ENCODE measurements at regions not wholly inside any gene's neighbourhood (a gene's known extent, or its start where the extent isn't known, plus 50 kb on each side); places are given as distances from the start of the nearest gene placed in this dataset.

DNA sequence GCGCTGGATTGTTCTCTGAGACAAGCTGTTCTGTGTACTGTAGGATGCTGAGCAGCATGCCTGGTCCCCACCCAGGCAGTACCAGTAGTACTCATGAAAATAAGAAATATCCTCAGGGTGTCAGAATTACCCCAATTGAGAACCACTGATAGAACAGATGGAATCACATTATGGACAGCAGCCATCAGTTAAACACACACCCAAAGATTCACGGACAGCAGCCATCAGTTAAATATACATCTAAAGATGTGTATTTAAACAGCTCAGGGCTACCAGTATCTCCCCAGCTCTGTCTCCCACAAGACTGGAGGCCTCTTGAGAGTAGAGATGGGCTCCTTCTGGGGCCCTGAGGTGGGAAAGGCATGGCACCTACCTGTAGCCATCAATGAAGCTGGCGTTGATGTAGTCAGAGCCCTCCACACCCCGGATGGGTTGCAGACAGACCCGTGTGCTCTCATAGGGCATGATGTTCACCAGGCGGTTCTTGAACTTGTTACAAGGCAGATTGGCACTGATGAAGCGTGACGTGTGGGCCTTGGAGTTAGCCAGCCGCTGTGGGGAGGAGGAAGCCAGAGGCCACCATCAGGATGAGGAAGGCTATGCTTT, 129.3 kb downstream of the PTPRS start:
- H3K9ac ChIP-seq (ENCODE audit: low read length), result no peak overlapping the region
- no peak overlapping the region for H3K4me3 ChIP-seq (ENCODE audit: low read depth in 1 of 2, low read length in 2 of 2)
- H3K27me3 ChIP-seq (ENCODE audit: control insufficient read depth in 1 of 2, insufficient read depth in 2 of 2, low read length in 2 of 2), result no peaks in the 10 kb centered on the region
- H3K27ac ChIP-seq (ENCODE audit: low read depth, low read length), result no peak overlapping the region
- H3K9me3 ChIP-seq (ENCODE audit: low read length), result no peaks in the 10 kb centered on the region
- no peaks in the 10 kb centered on the region for H3K4me1 ChIP-seq (ENCODE audit: insufficient read depth, low read length)
- H3K36me3 ChIP-seq (ENCODE audit: insufficient read depth, low read length), result peaks cover 66% of the 10 kb centered on the region

DNA sequence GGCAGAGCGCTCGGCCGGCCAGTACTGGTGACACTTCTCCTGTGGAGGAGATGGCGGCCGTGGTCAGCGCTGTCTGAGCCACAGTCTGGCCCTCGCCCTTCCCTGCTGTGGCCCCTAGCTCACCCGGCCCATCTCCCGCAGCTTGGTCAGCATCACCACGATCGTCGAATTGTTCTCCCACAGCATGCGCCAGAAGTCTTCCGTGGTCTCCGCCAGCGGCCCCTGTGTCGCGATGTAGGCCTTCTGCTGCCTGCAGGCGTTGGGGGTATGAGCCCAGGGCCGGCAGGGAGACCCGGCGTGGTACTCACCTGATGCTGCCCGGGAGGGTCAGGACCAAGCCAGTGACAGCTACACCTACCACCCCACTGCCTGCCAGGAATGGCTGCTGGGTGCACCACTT, 130.1 kb downstream of the PTPRS start:
- Histone ChIP-seq H3K27me3 (ENCODE audit: control insufficient read depth in 1 of 2, insufficient read depth in 2 of 2, low read length in 2 of 2) (no peaks in the 10 kb centered on the region), H3K4me3 (ENCODE audit: low read depth in 1 of 2, low read length in 2 of 2) (no peak overlapping the region), H3K4me1 (ENCODE audit: insufficient read depth, low read length) (no peaks in the 10 kb centered on the region), H3K9me3 (ENCODE audit: low read length) (no peaks in the 10 kb centered on the region), H3K27ac (ENCODE audit: low read depth, low read length) (no peak overlapping the region), H3K36me3 (ENCODE audit: insufficient read depth, low read length) (peaks cover 59% of the 10 kb centered on the region), H3K9ac (ENCODE audit: low read length) (no peak overlapping the region)

- no peak overlapping the region for H3K27ac ChIP-seq (ENCODE audit: low read depth, low read length)
- no peaks in the 10 kb centered on the region for H3K27me3 ChIP-seq (ENCODE audit: control insufficient read depth in 1 of 2, insufficient read depth in 2 of 2, low read length in 2 of 2)
- H3K4me3 ChIP-seq (ENCODE audit: low read depth in 1 of 2, low read length in 2 of 2), result no peak overlapping the region
- peaks cover 35% of the 10 kb centered on the region for H3K36me3 ChIP-seq (ENCODE audit: insufficient read depth, low read length)
- no peaks in the 10 kb centered on the region for H3K4me1 ChIP-seq (ENCODE audit: insufficient read depth, low read length)
- no peak overlapping the region for H3K9ac ChIP-seq (ENCODE audit: low read length)
- H3K9me3 ChIP-seq (ENCODE audit: low read length), result no peaks in the 10 kb centered on the region
Measured at GRCh38 chr19:5207806-5208205, 132.8 kb downstream of the PTPRS start.

GRCh38 chr19:5206751-5207075, 133.9 kb downstream of the PTPRS start:
- Histone ChIP-seq H3K27me3 (ENCODE audit: control insufficient read depth in 1 of 2, insufficient read depth in 2 of 2, low read length in 2 of 2) (no peaks in the 10 kb centered on the region), H3K27ac (ENCODE audit: low read depth, low read length) (no peak overlapping the region), H3K9ac (ENCODE audit: low read length) (no peak overlapping the region), H3K36me3 (ENCODE audit: insufficient read depth, low read length) (peaks cover 30% of the 10 kb centered on the region), H3K4me1 (ENCODE audit: insufficient read depth, low read length) (no peaks in the 10 kb centered on the region), H3K9me3 (ENCODE audit: low read length) (no peaks in the 10 kb centered on the region), H3K4me3 (ENCODE audit: low read depth in 1 of 2, low read length in 2 of 2) (no peak overlapping the region)

DNA sequence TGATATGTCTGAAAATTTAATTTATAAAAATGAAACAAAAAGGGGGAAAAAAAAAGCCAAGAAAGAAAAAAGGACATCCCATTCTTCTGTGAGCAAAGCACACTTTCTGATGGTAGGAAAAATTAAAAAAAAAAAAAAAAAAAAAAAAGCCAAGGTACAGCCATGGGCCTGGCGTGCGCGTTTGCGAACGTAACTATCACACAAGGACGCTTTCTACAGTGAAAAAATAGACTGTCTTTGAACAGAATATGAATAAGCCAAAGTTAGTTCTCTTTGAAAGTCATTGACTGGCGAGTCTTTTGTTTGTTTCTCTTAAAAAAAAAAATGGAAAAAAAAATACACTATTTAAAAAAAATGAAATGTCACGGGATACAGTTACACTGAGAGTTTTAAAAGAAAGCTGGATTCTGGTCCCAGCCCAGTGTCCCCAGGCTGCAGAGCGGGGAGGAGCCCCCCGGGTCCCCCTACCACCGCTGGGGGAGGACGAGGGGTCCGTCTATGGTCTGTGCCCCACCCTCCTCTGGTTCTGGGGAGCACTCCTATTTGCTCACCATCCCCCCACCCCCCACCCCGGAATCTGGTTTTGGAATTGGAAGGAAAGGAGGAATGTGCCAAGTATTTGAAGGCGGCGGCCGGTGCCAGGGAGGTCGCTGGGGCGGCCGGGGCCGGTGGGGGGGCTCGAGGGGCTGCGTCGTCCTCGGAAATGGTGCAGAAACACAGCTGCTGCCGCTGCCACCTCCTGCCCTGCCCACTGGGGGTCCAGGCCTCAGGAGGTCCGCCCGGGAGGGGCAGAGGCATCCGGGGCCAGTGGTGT, 134.5 kb downstream of the PTPRS start:
- Histone ChIP-seq H3K27me3 (ENCODE audit: control insufficient read depth in 1 of 2, insufficient read depth in 2 of 2, low read length in 2 of 2) (no peaks in the 10 kb centered on the region), H3K9ac (ENCODE audit: low read length) (no peak overlapping the region), H3K36me3 (ENCODE audit: insufficient read depth, low read length) (peaks cover 24% of the 10 kb centered on the region), H3K4me3 (ENCODE audit: low read depth in 1 of 2, low read length in 2 of 2) (no peak overlapping the region), H3K27ac (ENCODE audit: low read depth, low read length) (no peak overlapping the region), H3K9me3 (ENCODE audit: low read length) (no peaks in the 10 kb centered on the region), H3K4me1 (ENCODE audit: insufficient read depth, low read length) (no peaks in the 10 kb centered on the region)

GRCh38 chr19:5205381-5205780, 135.2 kb downstream of the PTPRS start:
- Histone ChIP-seq H3K9ac (ENCODE audit: low read length) (no peak overlapping the region), H3K4me1 (ENCODE audit: insufficient read depth, low read length) (no peaks in the 10 kb centered on the region), H3K4me3 (ENCODE audit: low read depth in 1 of 2, low read length in 2 of 2) (no peak overlapping the region), H3K27ac (ENCODE audit: low read depth, low read length) (no peak overlapping the region), H3K27me3 (ENCODE audit: control insufficient read depth in 1 of 2, insufficient read depth in 2 of 2, low read length in 2 of 2) (no peaks in the 10 kb centered on the region), H3K36me3 (ENCODE audit: insufficient read depth, low read length) (peaks cover 16% of the 10 kb centered on the region), H3K9me3 (ENCODE audit: low read length) (no peaks in the 10 kb centered on the region)

DNA sequence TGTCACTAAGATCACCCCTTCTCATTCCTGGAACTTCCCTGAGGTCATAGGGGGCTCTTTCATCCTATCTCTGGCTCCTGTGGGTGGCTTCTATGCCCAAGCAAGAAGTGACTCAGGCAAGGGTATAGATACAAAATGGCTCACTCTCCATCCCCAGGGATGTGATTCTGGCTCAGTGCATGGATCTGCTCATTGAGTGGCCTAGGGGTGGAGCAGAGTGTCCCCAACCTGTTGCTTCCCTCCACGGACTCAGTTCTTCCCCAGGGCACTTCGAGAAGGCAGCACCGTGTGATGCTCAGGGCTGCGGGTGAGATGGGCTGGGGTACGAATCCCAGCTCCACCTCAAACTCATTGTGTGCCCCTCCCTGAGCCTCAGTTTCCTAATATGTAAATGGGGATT, 136.4 kb downstream of the PTPRS start:
- Histone ChIP-seq H3K27me3 (ENCODE audit: control insufficient read depth in 1 of 2, insufficient read depth in 2 of 2, low read length in 2 of 2) (no peaks in the 10 kb centered on the region), H3K4me3 (ENCODE audit: low read depth in 1 of 2, low read length in 2 of 2) (no peak overlapping the region), H3K9me3 (ENCODE audit: low read length) (no peaks in the 10 kb centered on the region), H3K9ac (ENCODE audit: low read length) (no peak overlapping the region), H3K27ac (ENCODE audit: low read depth, low read length) (no peak overlapping the region), H3K36me3 (ENCODE audit: insufficient read depth, low read length) (peaks cover 5% of the 10 kb centered on the region), H3K4me1 (ENCODE audit: insufficient read depth, low read length) (no peaks in the 10 kb centered on the region)

All from muscle layer of colon (tissue), 2 donors.